Suprapubic skin (tissue), 3 donors: ENCODE measurements at regions not wholly inside any gene's neighbourhood (a gene's known extent, or its start where the extent isn't known, plus 50 kb on each side); places are given as distances from the start of the nearest gene placed in this dataset.

Experiments
- CTCF ChIP-seq, 2 donors: fragments of 200-600 bp in 1 of 2; fragments of 450-650 bp in 1 of 2; sonication (generic) in 1 of 2; IDR thresholded peaks; one replicate each; pipeline ENCODE4 v1.5.1; 2016 to 2019; ENCODE audit warnings: antibody characterized with exemption in 2 of 2, mild to moderate bottlenecking in 1 of 2, moderate library complexity in 1 of 2
- POLR2AphosphoS5 ChIP-seq, 3 donors: sonication (generic); formaldehyde crosslinking; IDR thresholded peaks; one replicate each; pipeline ENCODE4 v1.6.1; 2017; ENCODE audit warnings: antibody characterized with exemption in 3 of 3

DNA sequence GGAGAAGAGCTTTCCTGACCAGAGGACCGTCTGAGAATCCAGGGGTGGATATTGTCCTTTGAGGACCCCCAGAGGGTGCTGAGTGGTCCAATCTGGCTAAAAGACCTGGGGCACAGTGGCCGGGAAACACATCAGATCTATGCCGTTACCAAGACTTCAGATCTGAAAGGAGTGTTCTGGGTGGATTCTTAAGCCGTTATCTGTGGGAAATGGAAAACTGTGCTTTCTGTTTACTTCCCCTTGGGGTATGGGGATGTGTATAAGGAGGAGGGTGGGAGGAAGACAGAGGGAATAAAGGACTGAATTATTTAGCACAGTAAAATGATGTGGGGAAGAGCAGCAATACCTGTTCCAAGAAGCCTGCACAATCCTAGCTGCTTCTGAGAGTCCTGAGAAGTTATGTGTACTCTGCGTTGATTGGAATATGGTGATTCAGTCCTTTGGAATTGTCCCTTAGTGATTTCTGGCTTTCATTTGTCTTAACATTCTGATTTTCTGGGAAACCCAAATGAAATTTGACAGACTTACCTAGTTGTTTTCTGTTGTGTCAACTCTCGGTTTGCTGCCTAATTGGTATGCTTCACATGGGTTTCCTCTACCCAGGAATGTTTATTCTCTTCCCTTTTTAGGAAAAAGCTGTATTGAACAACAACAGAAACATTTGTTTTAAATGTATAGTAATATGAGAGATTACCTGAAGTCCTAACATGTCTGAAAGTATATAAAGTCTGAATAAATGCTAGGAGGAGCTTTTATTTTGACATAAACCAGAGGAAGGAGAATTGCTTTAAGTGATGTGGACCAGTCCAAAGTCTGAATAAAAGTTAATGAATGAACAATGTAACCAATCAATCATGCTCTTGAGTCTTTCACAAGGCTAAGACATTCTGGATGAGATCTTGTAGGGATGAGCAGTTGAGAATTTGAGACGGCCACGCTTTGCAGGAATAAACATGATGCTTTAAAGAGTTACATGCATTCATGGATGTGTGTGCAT lies 427.1 kb upstream of the C2CD4B start:
- TF ChIP-seq POLR2AphosphoS5 (IDR thresholded peaks at IDR 0.05) (no peak), CTCF (IDR thresholded peaks at IDR 0.05) (no peak)
